ENCODE measurements at regions not wholly inside any gene's neighbourhood (a gene's known extent, or its start where the extent isn't known, plus 50 kb on each side); places are given as distances from the start of the nearest gene placed in this dataset.

DNA sequence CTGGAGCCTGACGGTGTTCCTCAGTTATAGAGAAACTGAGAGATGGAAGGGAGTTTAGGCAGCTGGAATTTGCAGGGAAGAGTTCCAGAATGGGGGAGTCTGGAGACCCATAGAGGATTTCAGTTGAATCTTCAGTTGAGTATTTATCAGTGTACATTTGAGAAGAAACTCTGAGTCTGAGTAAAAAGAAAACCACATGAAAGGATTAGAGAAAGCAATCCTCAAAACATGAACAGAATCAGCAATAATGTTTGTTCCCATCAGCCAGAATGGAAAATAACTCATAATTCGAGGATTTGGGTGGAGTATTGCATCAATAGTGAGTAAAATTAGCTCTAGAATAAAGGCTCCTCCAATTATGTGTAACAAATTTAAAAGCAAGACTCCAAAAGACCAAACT is 130.0 kb upstream of the AHR start:
- DNase-seq (ENCODE audit: low read depth, low spot score): no peak
- Histone ChIP-seq H3K4me1 (ENCODE audit: control insufficient read depth in 1 of 2, insufficient read depth in 2 of 2, low read length in 2 of 2) (no peaks in the 10 kb centered on the region), H3K79me2 (ENCODE audit: insufficient read depth, low read length) (no peaks in the 10 kb centered on the region), H3K4me3 (replicated peaks in 1 of 2; ENCODE audit: low read depth in 1 of 2, low read length in 2 of 2) (no peak overlapping the region), H3K9me3 (ENCODE audit: control insufficient read depth in 1 of 2, insufficient read depth in 1 of 2, low read depth in 1 of 2, low read length in 2 of 2) (no peaks in the 10 kb centered on the region), H3K4me2 (ENCODE audit: low read length) (no peak overlapping the region), H3K27ac (ENCODE audit: low read depth, low read length) (no peak overlapping the region), H4K20me1 (ENCODE audit: insufficient read depth) (no peaks in the 10 kb centered on the region), H3K9ac (ENCODE audit: low read length) (no peak overlapping the region), H3K36me3 (ENCODE audit: control insufficient read depth in 1 of 2, insufficient read depth in 2 of 2, low read length in 2 of 2) (no peaks in the 10 kb centered on the region), H3K27me3 (ENCODE audit: insufficient read depth, low read length) (no peaks in the 10 kb centered on the region), H3K9me2 (ENCODE audit: insufficient read depth) (no peaks in the 10 kb centered on the region), H2AFZ (ENCODE audit: low read depth, low read length, poor library complexity, severe bottlenecking) (no peak overlapping the region)
- BruUV-seq (replicated peaks): no TSS peak
- intact Hi-C loops (cut with micrococcal nuclease): no loop called here
- no peak for ATAC-seq
- ChIA-PET POLR2A (no interaction called here), CTCF (no interaction called here), RAD21 (ENCODE audit: low non-redundant PET in 1 of 2, low total read pairs in 2 of 2, uncharacterized antibody in 2 of 2, unreplicated experiment in 2 of 2) (no interaction called here)
- no peak for TF ChIP-seq CEBPB (IDR thresholded peaks at IDR 0.05; ENCODE audit: low read depth)
- no peak for TF ChIP-seq RAD21 (IDR thresholded peaks at IDR 0.05; ENCODE audit: low read depth)
- TF ChIP-seq YY1 (IDR thresholded peaks at IDR 0.05; ENCODE audit: extremely low read depth, insufficient replicate concordance, low read depth, low read length): no peak
- no peak for TF ChIP-seq EGR1 (IDR thresholded peaks at IDR 0.05; ENCODE audit: low read depth)
- no peak for TF ChIP-seq JUND (IDR thresholded peaks at IDR 0.05)
- TF ChIP-seq EZH2 (IDR thresholded peaks at IDR 0.05): no peak
- no peak for TF ChIP-seq EZH2phosphoT487 (IDR thresholded peaks at IDR 0.05; ENCODE audit: borderline replicate concordance)
- no peak for TF ChIP-seq SRF (IDR thresholded peaks at IDR 0.05; ENCODE audit: low read depth)
- no peak for TF ChIP-seq POLR2A (IDR thresholded peaks at IDR 0.05; ENCODE audit: borderline replicate concordance, extremely low read depth, insufficient read depth, insufficient read length)
- no peak for TF ChIP-seq SP1 (IDR thresholded peaks at IDR 0.05; ENCODE audit: low read depth)
- TF ChIP-seq ZFX (IDR thresholded peaks at IDR 0.05): no peak
- TF ChIP-seq, protein P1, sequence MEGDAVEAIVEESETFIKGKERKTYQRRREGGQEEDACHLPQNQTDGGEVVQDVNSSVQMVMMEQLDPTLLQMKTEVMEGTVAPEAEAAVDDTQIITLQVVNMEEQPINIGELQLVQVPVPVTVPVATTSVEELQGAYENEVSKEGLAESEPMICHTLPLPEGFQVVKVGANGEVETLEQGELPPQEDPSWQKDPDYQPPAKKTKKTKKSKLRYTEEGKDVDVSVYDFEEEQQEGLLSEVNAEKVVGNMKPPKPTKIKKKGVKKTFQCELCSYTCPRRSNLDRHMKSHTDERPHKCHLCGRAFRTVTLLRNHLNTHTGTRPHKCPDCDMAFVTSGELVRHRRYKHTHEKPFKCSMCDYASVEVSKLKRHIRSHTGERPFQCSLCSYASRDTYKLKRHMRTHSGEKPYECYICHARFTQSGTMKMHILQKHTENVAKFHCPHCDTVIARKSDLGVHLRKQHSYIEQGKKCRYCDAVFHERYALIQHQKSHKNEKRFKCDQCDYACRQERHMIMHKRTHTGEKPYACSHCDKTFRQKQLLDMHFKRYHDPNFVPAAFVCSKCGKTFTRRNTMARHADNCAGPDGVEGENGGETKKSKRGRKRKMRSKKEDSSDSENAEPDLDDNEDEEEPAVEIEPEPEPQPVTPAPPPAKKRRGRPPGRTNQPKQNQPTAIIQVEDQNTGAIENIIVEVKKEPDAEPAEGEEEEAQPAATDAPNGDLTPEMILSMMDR (IDR thresholded peaks at IDR 0.05 in 2 of 3, conservative IDR thresholded peaks at IDR 0.05 in 1 of 3; ENCODE audit: borderline replicate concordance in 1 of 3, insufficient read depth in 1 of 3, low read depth in 2 of 3, low read length in 2 of 3): no peak
- TF ChIP-seq, protein P2, sequence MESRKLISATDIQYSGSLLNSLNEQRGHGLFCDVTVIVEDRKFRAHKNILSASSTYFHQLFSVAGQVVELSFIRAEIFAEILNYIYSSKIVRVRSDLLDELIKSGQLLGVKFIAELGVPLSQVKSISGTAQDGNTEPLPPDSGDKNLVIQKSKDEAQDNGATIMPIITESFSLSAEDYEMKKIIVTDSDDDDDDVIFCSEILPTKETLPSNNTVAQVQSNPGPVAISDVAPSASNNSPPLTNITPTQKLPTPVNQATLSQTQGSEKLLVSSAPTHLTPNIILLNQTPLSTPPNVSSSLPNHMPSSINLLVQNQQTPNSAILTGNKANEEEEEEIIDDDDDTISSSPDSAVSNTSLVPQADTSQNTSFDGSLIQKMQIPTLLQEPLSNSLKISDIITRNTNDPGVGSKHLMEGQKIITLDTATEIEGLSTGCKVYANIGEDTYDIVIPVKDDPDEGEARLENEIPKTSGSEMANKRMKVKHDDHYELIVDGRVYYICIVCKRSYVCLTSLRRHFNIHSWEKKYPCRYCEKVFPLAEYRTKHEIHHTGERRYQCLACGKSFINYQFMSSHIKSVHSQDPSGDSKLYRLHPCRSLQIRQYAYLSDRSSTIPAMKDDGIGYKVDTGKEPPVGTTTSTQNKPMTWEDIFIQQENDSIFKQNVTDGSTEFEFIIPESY (IDR thresholded peaks at IDR 0.05; ENCODE audit: extremely low read depth, insufficient replicate concordance, low read length): no peak

Data from HCT116 (cell line).